Activated CD4-positive, alpha-beta T cell treated with anti-CD3 and anti-CD28 coated beads, Interleukin-2, amount 50 U/mL, for 24 hours (primary cell): ENCODE measurements at regions not wholly inside any gene's neighbourhood (a gene's known extent, or its start where the extent isn't known, plus 50 kb on each side); places are given as distances from the start of the nearest gene placed in this dataset.

Experiments used
- DNase-seq, 2 donors: peaks; one replicate each; pipeline ENCODE4 v3.0.0-alpha.2; 2020; ENCODE audit warnings: low read depth in 1 of 2, low spot score in 1 of 2

- DNase-seq: no peak
Measured at GRCh38 chr15:95590533-95591044, 739.9 kb upstream of the NR2F2 start.

GRCh38 chr15:95591270-95591669, 739.2 kb upstream of the NR2F2 start:
- no peak for DNase-seq

GRCh38 chr15:95591886-95592285, 738.6 kb upstream of the NR2F2 start:
- no peak for DNase-seq

- DNase-seq: no peak
Measured at GRCh38 chr15:95594496-95594895, 736.0 kb upstream of the NR2F2 start.

- no peak for DNase-seq
Measured at GRCh38 chr15:95595759-95596158, 734.7 kb upstream of the NR2F2 start.

- DNase-seq: no peak
Measured at GRCh38 chr15:95596496-95596895, 734.0 kb upstream of the NR2F2 start.

- DNase-seq: no peak
Measured at GRCh38 chr15:95598251-95598855, 732.1 kb upstream of the NR2F2 start.

GRCh38 chr15:95600367-95600766, 730.1 kb upstream of the NR2F2 start:
- no peak for DNase-seq

GRCh38 chr15:95600884-95601283, 729.6 kb upstream of the NR2F2 start:
- DNase-seq: no peak

GRCh38 chr15:95601525-95601924, 729.0 kb upstream of the NR2F2 start:
- DNase-seq: no peak

- DNase-seq: no peak
Measured at GRCh38 chr15:95603802-95604201, 726.7 kb upstream of the NR2F2 start.

GRCh38 chr15:95604634-95605036, 725.9 kb upstream of the NR2F2 start:
- DNase-seq: no peak

GRCh38 chr15:95605098-95605497, 725.4 kb upstream of the NR2F2 start:
- no peak for DNase-seq

- DNase-seq: no peak
Measured at GRCh38 chr15:95606551-95606950, 723.9 kb upstream of the NR2F2 start.

- no peak for DNase-seq
Measured at GRCh38 chr15:95608371-95608770, 722.1 kb upstream of the NR2F2 start.

GRCh38 chr15:95609096-95609495, 721.4 kb upstream of the NR2F2 start:
- no peak for DNase-seq

- no peak for DNase-seq
Measured at GRCh38 chr15:95610945-95611344, 719.6 kb upstream of the NR2F2 start.

GRCh38 chr15:95615436-95615835, 715.1 kb upstream of the NR2F2 start:
- DNase-seq: no peak

- DNase-seq: no peak
Measured at GRCh38 chr15:95616306-95616705, 714.2 kb upstream of the NR2F2 start.

- no peak for DNase-seq
Measured at GRCh38 chr15:95620934-95621579, 709.4 kb upstream of the NR2F2 start.

- DNase-seq: no peak
Measured at GRCh38 chr15:95622843-95623242, 707.7 kb upstream of the NR2F2 start.

GRCh38 chr15:95624100-95624499, 706.4 kb upstream of the NR2F2 start:
- no peak for DNase-seq
